ENCODE measurements at regions not wholly inside any gene's neighbourhood (a gene's known extent, or its start where the extent isn't known, plus 50 kb on each side); places are given as distances from the start of the nearest gene placed in this dataset.

DNA sequence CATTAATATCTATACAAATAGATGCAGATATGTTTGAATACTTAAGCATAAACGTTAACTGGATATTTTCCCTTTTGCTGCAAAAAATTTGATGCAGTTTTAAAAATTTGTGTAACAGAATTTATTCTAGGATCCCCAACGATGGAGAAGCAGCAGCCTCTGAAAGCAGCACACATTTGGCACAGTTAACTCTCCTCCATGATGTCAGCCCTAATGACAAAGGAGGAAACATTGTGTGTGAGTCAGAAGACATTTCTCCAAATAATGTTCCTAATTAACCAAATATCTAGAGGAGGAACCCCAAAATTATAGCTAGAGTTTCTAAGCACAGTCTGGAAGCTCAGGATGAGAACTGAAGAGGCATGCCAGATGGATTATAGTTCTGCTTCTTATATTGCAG lies 281.9 kb upstream of the MAD2L1 start:
- intact Hi-C loops (cut with DNase I): no loop called here

GRCh38 chr4:120331486-120332370 lies 265.1 kb upstream of the MAD2L1 start:
- Histone ChIP-seq H3K36me3 (no peaks in the 10 kb centered on the region), H3K4me1 (no peaks in the 10 kb centered on the region), H3K9ac (ENCODE audit: low read depth in 2 of 2, low read length in 2 of 2) (no peak overlapping the region), H3K4me3 (no peak overlapping the region), H3K27me3 (no peaks in the 10 kb centered on the region), H3K27ac (no peak overlapping the region), H3K9me3 (no peaks in the 10 kb centered on the region)
- TF ChIP-seq, protein P1, sequence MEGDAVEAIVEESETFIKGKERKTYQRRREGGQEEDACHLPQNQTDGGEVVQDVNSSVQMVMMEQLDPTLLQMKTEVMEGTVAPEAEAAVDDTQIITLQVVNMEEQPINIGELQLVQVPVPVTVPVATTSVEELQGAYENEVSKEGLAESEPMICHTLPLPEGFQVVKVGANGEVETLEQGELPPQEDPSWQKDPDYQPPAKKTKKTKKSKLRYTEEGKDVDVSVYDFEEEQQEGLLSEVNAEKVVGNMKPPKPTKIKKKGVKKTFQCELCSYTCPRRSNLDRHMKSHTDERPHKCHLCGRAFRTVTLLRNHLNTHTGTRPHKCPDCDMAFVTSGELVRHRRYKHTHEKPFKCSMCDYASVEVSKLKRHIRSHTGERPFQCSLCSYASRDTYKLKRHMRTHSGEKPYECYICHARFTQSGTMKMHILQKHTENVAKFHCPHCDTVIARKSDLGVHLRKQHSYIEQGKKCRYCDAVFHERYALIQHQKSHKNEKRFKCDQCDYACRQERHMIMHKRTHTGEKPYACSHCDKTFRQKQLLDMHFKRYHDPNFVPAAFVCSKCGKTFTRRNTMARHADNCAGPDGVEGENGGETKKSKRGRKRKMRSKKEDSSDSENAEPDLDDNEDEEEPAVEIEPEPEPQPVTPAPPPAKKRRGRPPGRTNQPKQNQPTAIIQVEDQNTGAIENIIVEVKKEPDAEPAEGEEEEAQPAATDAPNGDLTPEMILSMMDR (IDR thresholded peaks at IDR 0.05): no peak
- intact Hi-C loops (cut with DNase I): no loop called here
- no peak for DNase-seq

More for the DNA sequence above, 281.9 kb upstream of the MAD2L1 start:
- H3K36me3 ChIP-seq: no peaks in the 10 kb centered on the region
- H3K27ac ChIP-seq: no peak overlapping the region
- H3K4me3 ChIP-seq: no peak overlapping the region
- TF ChIP-seq, protein P1 (IDR thresholded peaks at IDR 0.05): no peak
- no peaks in the 10 kb centered on the region for H3K27me3 ChIP-seq
- no peaks in the 10 kb centered on the region for H3K9me3 ChIP-seq
- no peaks in the 10 kb centered on the region for H3K4me1 ChIP-seq
- no peak overlapping the region for H3K9ac ChIP-seq (ENCODE audit: low read depth in 2 of 2, low read length in 2 of 2)
- no peak for DNase-seq

DNA sequence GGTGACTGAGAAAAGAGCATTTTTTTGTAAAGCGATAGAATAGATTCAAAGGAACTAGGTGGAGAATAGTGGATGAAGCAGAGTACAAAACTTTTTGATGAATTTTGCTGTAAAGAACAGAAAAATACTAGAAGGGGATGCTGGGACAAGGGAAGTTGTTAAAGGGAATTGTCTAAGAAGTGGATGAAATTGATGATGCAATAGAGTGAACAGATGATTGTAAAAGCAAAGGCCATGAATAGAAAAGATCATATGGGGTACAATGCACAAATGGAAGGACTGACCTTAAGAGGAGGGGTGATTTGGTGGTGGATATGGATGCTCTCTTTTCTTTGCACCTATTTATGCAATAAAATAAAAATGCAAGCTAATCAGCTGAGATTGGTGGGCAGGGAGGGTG lies 262.7 kb upstream of the MAD2L1 start:
- Histone ChIP-seq H3K36me3 (no peaks in the 10 kb centered on the region), H3K9me3 (no peaks in the 10 kb centered on the region), H3K9ac (ENCODE audit: low read depth in 2 of 2, low read length in 2 of 2) (no peak overlapping the region), H3K4me1 (no peaks in the 10 kb centered on the region), H3K27ac (no peak overlapping the region), H3K27me3 (no peaks in the 10 kb centered on the region), H3K4me3 (no peak overlapping the region)
- TF ChIP-seq, protein P1 (IDR thresholded peaks at IDR 0.05): no peak
- DNase-seq: no peak
- intact Hi-C loops (cut with DNase I): no loop called here

GRCh38 chr4:120327276-120327675 lies 260.6 kb upstream of the MAD2L1 start:
- Histone ChIP-seq H3K27ac (no peak overlapping the region), H3K9me3 (no peaks in the 10 kb centered on the region), H3K36me3 (no peaks in the 10 kb centered on the region), H3K9ac (ENCODE audit: low read depth in 2 of 2, low read length in 2 of 2) (no peak overlapping the region), H3K4me1 (no peaks in the 10 kb centered on the region), H3K4me3 (no peak overlapping the region), H3K27me3 (no peaks in the 10 kb centered on the region)
- intact Hi-C loops (cut with DNase I): no loop called here
- DNase-seq: no peak
- TF ChIP-seq, protein P1 (IDR thresholded peaks at IDR 0.05): no peak

GRCh38 chr4:120319046-120319767 lies 252.6 kb upstream of the MAD2L1 start:
- no peaks in the 10 kb centered on the region for H3K9me3 ChIP-seq
- no peaks in the 10 kb centered on the region for H3K36me3 ChIP-seq
- H3K27me3 ChIP-seq: no peaks in the 10 kb centered on the region
- intact Hi-C loops (cut with DNase I): no loop called here
- H3K4me1 ChIP-seq: no peaks in the 10 kb centered on the region
- no peak overlapping the region for H3K27ac ChIP-seq
- H3K4me3 ChIP-seq: no peak overlapping the region
- TF ChIP-seq, protein P1 (IDR thresholded peaks at IDR 0.05): no peak
- DNase-seq: no peak
- H3K9ac ChIP-seq (ENCODE audit: low read depth in 2 of 2, low read length in 2 of 2): no peak overlapping the region
